Kidney (tissue), 13 donors: ENCODE measurements at regions not wholly inside any gene's neighbourhood (a gene's known extent, or its start where the extent isn't known, plus 50 kb on each side); places are given as distances from the start of the nearest gene placed in this dataset.

Experiments
- DNase-seq, 5 donors: peaks; one replicate each; pipeline ENCODE4 v3.0.0-alpha.2; 2013 to 2020
- FAIRE-seq: peaks from 2 replicates; lab custom pipeline; 2012; peaks lifted over from hg19 to GRCh38; lab: Jason Lieb, UNC
- H3K27ac ChIP-seq, 2 donors: one replicate each; pipeline ENCODE4 v1.7.0; 2013; ENCODE audit warnings: low read depth in 2 of 2, low read length in 2 of 2, inconsistent platforms in 1 of 2
- H3K27me3 ChIP-seq: one replicate; pipeline ENCODE4 v1.7.1; 2013; ENCODE audit warnings: low read length, inconsistent platforms; ENCODE audit not compliant: control insufficient read depth, insufficient read depth
- H3K36me3 ChIP-seq, 3 donors: one replicate each; pipeline versions ENCODE4 v1.7.0 to v1.7.1; 2013; ENCODE audit warnings: low read length in 3 of 3, control low read depth in 1 of 3, inconsistent platforms in 1 of 3; ENCODE audit not compliant: insufficient read depth in 3 of 3, control insufficient read depth in 2 of 3
- H3K4me1 ChIP-seq, 3 donors: one replicate each; pipeline versions ENCODE4 v1.7.0 to v1.7.1; 2013; ENCODE audit warnings: low read length in 3 of 3, inconsistent platforms in 1 of 3, low read depth in 1 of 3; ENCODE audit not compliant: control insufficient read depth in 2 of 3, insufficient read depth in 2 of 3
- H3K4me3 ChIP-seq, 3 donors: one replicate each; pipeline versions ENCODE4 v1.7.0 to v1.8.1; 2013; ENCODE audit warnings: low read length in 3 of 3, control low read depth in 1 of 3, inconsistent platforms in 1 of 3
- H3K9ac ChIP-seq, 3 donors: one replicate each; pipeline versions ENCODE4 v1.7.0 to v1.7.1; 2013; ENCODE audit warnings: low read length in 3 of 3, control low read depth in 1 of 3, inconsistent platforms in 1 of 3
- H3K9me3 ChIP-seq, 3 donors: one replicate each; pipeline versions ENCODE4 v1.7.0 to v1.7.1; 2013; ENCODE audit warnings: low read length in 3 of 3, control low read depth in 1 of 3, inconsistent platforms in 1 of 3; ENCODE audit not compliant: control insufficient read depth in 2 of 3, insufficient read depth in 1 of 3
- CTCF ChIP-seq: IDR thresholded peaks from 3 replicates; pipeline ENCODE4 v1.5.1; 2012; ENCODE audit warnings: mild to moderate bottlenecking, moderate library complexity, borderline replicate concordance; ENCODE audit not compliant: insufficient read depth; ENCODE audit errors: extremely low read depth
- intact Hi-C: fragments of 100-400 bp; cut with DNase I; formaldehyde crosslinking; loops from one replicate; pipeline ENCODE4 v1.11.1; 2022
- donor health status: control.
- donor health status: control.
- donor health status: control.
- donor health status: control.
- donor health status: control.
- donor health status: DM: yes; HTN: yes; CAD: no.
- donor health status: Normal renal cell carcinoma (clear cell type).

- FAIRE-seq (no peak), DNase-seq (peak in 2 of 5 donors; percentile 16 to 58)
- Histone ChIP-seq H3K9ac (no peak overlapping the region), H3K27me3 (no peaks in the 10 kb centered on the region), H3K4me3 (no peak overlapping the region), H3K36me3 (no peaks in the 10 kb centered on the region), H3K4me1 (no peaks in the 10 kb centered on the region), H3K27ac (no peak overlapping the region), H3K9me3 (peaks cover 0 to 30% (median 0%) of the 10 kb centered on the region in 3 donors)
- no peak for TF ChIP-seq CTCF
- intact Hi-C loops: no loop called here
Measured at GRCh38 chr15:25177955-25178801, 223.4 kb downstream of the SNRPN start.

GRCh38 chr15:25178835-25179672, 224.3 kb downstream of the SNRPN start:
- H3K27me3 ChIP-seq: no peaks in the 10 kb centered on the region
- H3K27ac ChIP-seq: no peak overlapping the region
- no peaks in the 10 kb centered on the region for H3K4me1 ChIP-seq
- TF ChIP-seq CTCF: no peak
- peaks cover 0 to 26% (median 0%) of the 10 kb centered on the region in 3 donors for H3K9me3 ChIP-seq
- intact Hi-C loops: no loop called here
- no peak overlapping the region for H3K9ac ChIP-seq
- FAIRE-seq: no peak
- DNase-seq: peak in 2 of 5 donors; percentile 15 to 45
- no peak overlapping the region for H3K4me3 ChIP-seq
- no peaks in the 10 kb centered on the region for H3K36me3 ChIP-seq

DNA sequence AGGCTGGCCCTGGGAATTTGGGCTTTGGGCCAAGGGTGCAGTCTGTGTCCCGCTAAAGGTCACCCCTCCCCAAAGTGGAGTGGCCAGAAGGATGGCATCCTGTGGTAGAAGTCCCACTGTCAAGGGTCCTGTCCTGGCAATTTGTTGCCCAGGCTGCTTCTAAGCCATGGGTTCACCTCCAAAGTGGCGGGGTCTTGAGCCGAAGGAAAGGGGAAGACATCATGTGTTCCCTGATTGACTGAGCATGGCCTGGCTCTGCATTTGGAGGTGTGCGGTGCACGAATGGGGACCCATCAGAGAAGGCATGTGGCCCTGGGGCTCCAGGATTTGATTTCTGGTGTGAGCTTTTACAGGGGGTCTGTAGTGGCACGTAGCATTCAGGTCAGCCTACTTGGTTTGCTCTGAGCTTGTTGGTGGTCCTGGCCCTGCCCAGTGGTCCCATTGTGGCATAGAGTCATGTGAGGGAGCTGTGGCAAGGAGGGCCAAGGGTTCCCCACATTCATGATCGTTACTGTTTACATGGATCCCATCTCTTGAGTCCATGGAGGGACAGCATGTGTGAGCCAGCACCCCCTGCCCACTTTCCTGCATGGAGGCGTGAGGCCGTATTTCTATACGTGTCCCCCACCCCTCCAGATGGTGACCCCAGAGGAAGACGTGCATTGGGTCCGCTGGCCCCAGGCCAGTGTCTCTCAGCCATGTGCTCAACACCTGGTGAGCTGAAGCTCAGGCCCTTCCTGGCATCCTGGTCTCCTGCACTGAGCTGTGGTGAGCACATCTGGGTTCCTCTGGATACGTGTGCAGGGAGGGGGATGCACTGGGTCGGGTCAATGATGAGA, 225.1 kb downstream of the SNRPN start:
- no peaks in the 10 kb centered on the region for H3K27me3 ChIP-seq
- H3K9me3 ChIP-seq: peaks cover 0 to 20% (median 0%) of the 10 kb centered on the region in 3 donors
- no peak for TF ChIP-seq CTCF
- no peak overlapping the region for H3K9ac ChIP-seq
- no peaks in the 10 kb centered on the region for H3K4me1 ChIP-seq
- no peak overlapping the region for H3K4me3 ChIP-seq
- no peak for FAIRE-seq
- H3K36me3 ChIP-seq: no peaks in the 10 kb centered on the region
- H3K27ac ChIP-seq: no peak overlapping the region
- intact Hi-C loops: no loop called here
- peak in 2 of 5 donors; percentile 5 to 52 for DNase-seq
